ENCODE measurements at regions not wholly inside any gene's neighbourhood (a gene's known extent, or its start where the extent isn't known, plus 50 kb on each side); places are given as distances from the start of the nearest gene placed in this dataset.

DNA sequence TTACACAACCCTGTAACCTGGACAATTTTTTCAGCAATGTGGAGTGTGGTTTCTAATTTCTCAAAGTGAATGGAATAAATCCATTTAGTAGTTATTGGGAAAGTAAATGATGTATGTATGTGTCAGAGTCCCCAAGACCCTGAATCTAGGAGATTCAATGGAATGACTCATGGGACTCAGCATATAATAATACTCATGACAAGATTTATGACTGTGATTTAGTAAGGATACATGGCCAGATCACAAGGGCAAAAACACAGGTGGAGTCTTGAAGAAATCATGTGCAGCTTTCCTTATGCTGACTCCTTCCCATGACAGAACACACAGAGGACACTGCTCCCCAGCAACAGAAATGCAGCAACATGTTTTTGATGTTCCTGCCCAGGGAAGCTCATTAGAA, 1877.7 kb upstream of the LRRTM1 start:
- Histone ChIP-seq H3K27me3 (ENCODE audit: control insufficient read depth in 2 of 2, insufficient read depth in 2 of 2, low read length in 2 of 2) (no peaks in the 10 kb centered on the region), H3K4me1 (replicated peaks in 1 of 2; ENCODE audit: control insufficient read depth in 2 of 2, insufficient read depth in 2 of 2, low read length in 2 of 2) (no peaks in the 10 kb centered on the region), H2AFZ (ENCODE audit: low read depth, low read length) (no peak overlapping the region), H3K79me2 (ENCODE audit: control insufficient read depth, insufficient read depth, low read length) (no peaks in the 10 kb centered on the region), H3K9ac (ENCODE audit: insufficient read depth in 1 of 2, low read depth in 2 of 2, low read length in 2 of 2) (no peak overlapping the region), H3K27ac (ENCODE audit: extremely low read depth, low read depth, low read length) (no peak overlapping the region), H3K4me3 (no peak overlapping the region), H3K9me1 (ENCODE audit: control insufficient read depth, insufficient read depth, low read length) (no peaks in the 10 kb centered on the region), H3K36me3 (ENCODE audit: control insufficient read depth, insufficient read depth, low read length) (no peaks in the 10 kb centered on the region), H4K20me1 (replicated peaks; ENCODE audit: control insufficient read depth, insufficient read depth, low read length) (no peaks in the 10 kb centered on the region), H3K4me2 (ENCODE audit: insufficient read depth, low read length) (no peak overlapping the region), H3K9me3 (replicated peaks; ENCODE audit: control insufficient read depth, insufficient read depth, low read depth, low read length) (no peaks in the 10 kb centered on the region)
- ChIA-PET CTCF (ENCODE audit: low intra/inter-chr PET ratio) (no interaction called here), POLR2A (no interaction called here)
- in situ Hi-C loops (cut with MboI), result no loop called here
- ATAC-seq, result no peak
- FAIRE-seq, result no peak
- no TSS peak for BruUV-seq (replicated peaks)
- intact Hi-C loops (cut with micrococcal nuclease), result no loop called here
- TF ChIP-seq MED1 (CRISPR knock-in tag; IDR thresholded peaks at IDR 0.05; ENCODE audit: borderline replicate concordance), result no peak
- TF ChIP-seq NR4A1 (CRISPR knock-in tag; IDR thresholded peaks at IDR 0.05), result no peak
- TF ChIP-seq NR4A1 (tag; IDR thresholded peaks at IDR 0.05), result no peak
- TF ChIP-seq, protein P1, sequence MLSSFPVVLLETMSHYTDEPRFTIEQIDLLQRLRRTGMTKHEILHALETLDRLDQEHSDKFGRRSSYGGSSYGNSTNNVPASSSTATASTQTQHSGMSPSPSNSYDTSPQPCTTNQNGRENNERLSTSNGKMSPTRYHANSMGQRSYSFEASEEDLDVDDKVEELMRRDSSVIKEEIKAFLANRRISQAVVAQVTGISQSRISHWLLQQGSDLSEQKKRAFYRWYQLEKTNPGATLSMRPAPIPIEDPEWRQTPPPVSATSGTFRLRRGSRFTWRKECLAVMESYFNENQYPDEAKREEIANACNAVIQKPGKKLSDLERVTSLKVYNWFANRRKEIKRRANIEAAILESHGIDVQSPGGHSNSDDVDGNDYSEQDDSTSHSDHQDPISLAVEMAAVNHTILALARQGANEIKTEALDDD (IDR thresholded peaks at IDR 0.05), result no peak
- TF ChIP-seq BRCA1 (IDR thresholded peaks at IDR 0.05), result no peak
- TF ChIP-seq BRCA1 (CRISPR knock-in tag; IDR thresholded peaks at IDR 0.05), result no peak
- no peak for TF ChIP-seq STAT5A (IDR thresholded peaks at IDR 0.05; ENCODE audit: borderline replicate concordance, low read length)
- no peak for TF ChIP-seq FOXK1 (CRISPR knock-in tag; IDR thresholded peaks at IDR 0.05; ENCODE audit: borderline replicate concordance)
- TF ChIP-seq, protein P2, sequence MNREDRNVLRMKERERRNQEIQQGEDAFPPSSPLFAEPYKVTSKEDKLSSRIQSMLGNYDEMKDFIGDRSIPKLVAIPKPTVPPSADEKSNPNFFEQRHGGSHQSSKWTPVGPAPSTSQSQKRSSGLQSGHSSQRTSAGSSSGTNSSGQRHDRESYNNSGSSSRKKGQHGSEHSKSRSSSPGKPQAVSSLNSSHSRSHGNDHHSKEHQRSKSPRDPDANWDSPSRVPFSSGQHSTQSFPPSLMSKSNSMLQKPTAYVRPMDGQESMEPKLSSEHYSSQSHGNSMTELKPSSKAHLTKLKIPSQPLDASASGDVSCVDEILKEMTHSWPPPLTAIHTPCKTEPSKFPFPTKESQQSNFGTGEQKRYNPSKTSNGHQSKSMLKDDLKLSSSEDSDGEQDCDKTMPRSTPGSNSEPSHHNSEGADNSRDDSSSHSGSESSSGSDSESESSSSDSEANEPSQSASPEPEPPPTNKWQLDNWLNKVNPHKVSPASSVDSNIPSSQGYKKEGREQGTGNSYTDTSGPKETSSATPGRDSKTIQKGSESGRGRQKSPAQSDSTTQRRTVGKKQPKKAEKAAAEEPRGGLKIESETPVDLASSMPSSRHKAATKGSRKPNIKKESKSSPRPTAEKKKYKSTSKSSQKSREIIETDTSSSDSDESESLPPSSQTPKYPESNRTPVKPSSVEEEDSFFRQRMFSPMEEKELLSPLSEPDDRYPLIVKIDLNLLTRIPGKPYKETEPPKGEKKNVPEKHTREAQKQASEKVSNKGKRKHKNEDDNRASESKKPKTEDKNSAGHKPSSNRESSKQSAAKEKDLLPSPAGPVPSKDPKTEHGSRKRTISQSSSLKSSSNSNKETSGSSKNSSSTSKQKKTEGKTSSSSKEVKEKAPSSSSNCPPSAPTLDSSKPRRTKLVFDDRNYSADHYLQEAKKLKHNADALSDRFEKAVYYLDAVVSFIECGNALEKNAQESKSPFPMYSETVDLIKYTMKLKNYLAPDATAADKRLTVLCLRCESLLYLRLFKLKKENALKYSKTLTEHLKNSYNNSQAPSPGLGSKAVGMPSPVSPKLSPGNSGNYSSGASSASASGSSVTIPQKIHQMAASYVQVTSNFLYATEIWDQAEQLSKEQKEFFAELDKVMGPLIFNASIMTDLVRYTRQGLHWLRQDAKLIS (CRISPR knock-in tag; IDR thresholded peaks at IDR 0.05), result no peak
- TF ChIP-seq KLF1 (tag; IDR thresholded peaks at IDR 0.05), result no peak
- no peak for TF ChIP-seq SETDB1 (IDR thresholded peaks at IDR 0.05; ENCODE audit: low read length)
- TF ChIP-seq TFAM (CRISPR knock-in tag; conservative IDR thresholded peaks at IDR 0.05), result no peak
- no peak for TF ChIP-seq NRF1 (conservative IDR thresholded peaks at IDR 0.05 in 1 of 2, IDR thresholded peaks at IDR 0.05 in 1 of 2)
- no peak for TF ChIP-seq TAF9B (IDR thresholded peaks at IDR 0.05; ENCODE audit: partially characterized antibody)
- no peak for TF ChIP-seq DMBX1 (CRISPR knock-in tag; IDR thresholded peaks at IDR 0.05; ENCODE audit: borderline replicate concordance)
- no peak for TF ChIP-seq MCM3 (IDR thresholded peaks at IDR 0.05)
- TF ChIP-seq RBFOX2 (IDR thresholded peaks at IDR 0.05; ENCODE audit: low read depth, low read length), result no peak
- TF ChIP-seq, protein P3, sequence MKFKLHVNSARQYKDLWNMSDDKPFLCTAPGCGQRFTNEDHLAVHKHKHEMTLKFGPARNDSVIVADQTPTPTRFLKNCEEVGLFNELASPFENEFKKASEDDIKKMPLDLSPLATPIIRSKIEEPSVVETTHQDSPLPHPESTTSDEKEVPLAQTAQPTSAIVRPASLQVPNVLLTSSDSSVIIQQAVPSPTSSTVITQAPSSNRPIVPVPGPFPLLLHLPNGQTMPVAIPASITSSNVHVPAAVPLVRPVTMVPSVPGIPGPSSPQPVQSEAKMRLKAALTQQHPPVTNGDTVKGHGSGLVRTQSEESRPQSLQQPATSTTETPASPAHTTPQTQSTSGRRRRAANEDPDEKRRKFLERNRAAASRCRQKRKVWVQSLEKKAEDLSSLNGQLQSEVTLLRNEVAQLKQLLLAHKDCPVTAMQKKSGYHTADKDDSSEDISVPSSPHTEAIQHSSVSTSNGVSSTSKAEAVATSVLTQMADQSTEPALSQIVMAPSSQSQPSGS (CRISPR knock-in tag; IDR thresholded peaks at IDR 0.05), result no peak
- TF ChIP-seq RBBP5 (IDR thresholded peaks at IDR 0.05; ENCODE audit: borderline replicate concordance, insufficient read depth, low read length, poor library complexity, severe bottlenecking), result no peak
- no peak for DNase-seq (ENCODE audit: extremely low read depth in 1 of 4, low spot score in 3 of 4)
